HepG2 (cell line): ENCODE measurements at regions not wholly inside any gene's neighbourhood (a gene's known extent, or its start where the extent isn't known, plus 50 kb on each side); places are given as distances from the start of the nearest gene placed in this dataset.
A peak's percentile ranks its signal among the peaks of the same experiment; 100 is the strongest.

Source experiments
- BCLAF1 ChIP-seq: fragments of 450-650 bp; IDR thresholded peaks from 2 replicates; pipeline ENCODE4 v1.6.1; 2017; ENCODE audit warnings: mild to moderate bottlenecking
- CTCF ChIP-seq: sonication (generic); formaldehyde crosslinking; IDR thresholded peaks from 2 replicates; pipeline ENCODE4 v1.5.0; 2020; ENCODE audit warnings: mild to moderate bottlenecking, missing genetic modification reagents, moderate library complexity
- DMAP1 ChIP-seq: IDR thresholded peaks from 2 replicates; pipeline ENCODE4 v1.6.1; 2016
- ELF4 ChIP-seq: sonication (generic); formaldehyde crosslinking; IDR thresholded peaks from 2 replicates; pipeline ENCODE4 v1.5.0; 2020; ENCODE audit warnings: missing genetic modification reagents, mild to moderate bottlenecking, moderate library complexity, borderline replicate concordance
- GPN1 ChIP-seq: sonication (generic); formaldehyde crosslinking; IDR thresholded peaks from 2 replicates; pipeline ENCODE4 v1.5.1; 2020; ENCODE audit warnings: missing genetic modification reagents, borderline replicate concordance
- MLXIP ChIP-seq: sonication (generic); formaldehyde crosslinking; IDR thresholded peaks from 2 replicates; pipeline ENCODE4 v1.9.0; 2021; ENCODE audit warnings: missing genetic modification reagents, borderline replicate concordance
- MYPOP ChIP-seq: sonication (generic); formaldehyde crosslinking; IDR thresholded peaks from 2 replicates; pipeline ENCODE4 v1.8.1; 2023; ENCODE audit warnings: mild to moderate bottlenecking, moderate library complexity, missing genetic modification reagents
- SNRNP70 ChIP-seq: fragments of 200-400 bp; formaldehyde crosslinking; IDR thresholded peaks from 2 replicates; pipeline ENCODE4 v1.6.1; 2017; ENCODE audit warnings: mild to moderate bottlenecking, low read depth, low read length, moderate library complexity
- TOPORS ChIP-seq: sonication (generic); formaldehyde crosslinking; IDR thresholded peaks from 2 replicates; pipeline ENCODE4 v1.8.0; 2023; ENCODE audit warnings: mild to moderate bottlenecking, missing genetic modification reagents
- ZBTB33 ChIP-seq: sonication (generic); formaldehyde crosslinking; IDR thresholded peaks from 2 replicates; pipeline ENCODE4 v1.4.0; 2020; ENCODE audit warnings: missing genetic modification reagents
- ZNF510 ChIP-seq: sonication (generic); formaldehyde crosslinking; IDR thresholded peaks from 2 replicates; pipeline ENCODE4 v1.4.0; 2020; ENCODE audit warnings: low read depth, mild to moderate bottlenecking, missing genetic modification reagents
- ZNF609 ChIP-seq: sonication (generic); formaldehyde crosslinking; IDR thresholded peaks from 2 replicates; pipeline ENCODE4 v1.4.0; 2020; ENCODE audit warnings: mild to moderate bottlenecking, missing genetic modification reagents, borderline replicate concordance

- no peak for TF ChIP-seq ELF4 (CRISPR knock-in tag)
- no peak; the same call in 1 of the 2 replicates for TF ChIP-seq ZNF609 (CRISPR knock-in tag)
- TF ChIP-seq BCLAF1 = no peak
- peak; percentile 93 for TF ChIP-seq CTCF
- TF ChIP-seq GPN1 (CRISPR knock-in tag) = no peak
- TF ChIP-seq SNRNP70 = no peak
- TF ChIP-seq MYPOP = 0 out of 2 replicates have a peak, but pooled peaks have one; percentile 44
- TF ChIP-seq DMAP1 (CRISPR knock-in tag) = no peak
- TF ChIP-seq MLXIP = no peak
- TF ChIP-seq ZNF510 (CRISPR knock-in tag) = no peak
- no peak for TF ChIP-seq TOPORS
- no peak for TF ChIP-seq ZBTB33
Measured at GRCh38 chr12:98397323-98398105, 117.9 kb upstream of the TMPO start (continued).
